Fibroblast of skin of left biceps (primary cell): ENCODE measurements at regions not wholly inside any gene's neighbourhood (a gene's known extent, or its start where the extent isn't known, plus 50 kb on each side); places are given as distances from the start of the nearest gene placed in this dataset.
"Not testable (repeated sequence)": the region's sequence is repeated elsewhere in the genome, so short reads cannot be mapped to it uniquely, and the experiment has no call there.

Source experiments
- DNase-seq, 2 experiments: peaks; one replicate each; pipeline ENCODE4 v3.0.0-alpha.2; 2013; ENCODE audit warnings: low read depth in 2 of 2

DNA sequence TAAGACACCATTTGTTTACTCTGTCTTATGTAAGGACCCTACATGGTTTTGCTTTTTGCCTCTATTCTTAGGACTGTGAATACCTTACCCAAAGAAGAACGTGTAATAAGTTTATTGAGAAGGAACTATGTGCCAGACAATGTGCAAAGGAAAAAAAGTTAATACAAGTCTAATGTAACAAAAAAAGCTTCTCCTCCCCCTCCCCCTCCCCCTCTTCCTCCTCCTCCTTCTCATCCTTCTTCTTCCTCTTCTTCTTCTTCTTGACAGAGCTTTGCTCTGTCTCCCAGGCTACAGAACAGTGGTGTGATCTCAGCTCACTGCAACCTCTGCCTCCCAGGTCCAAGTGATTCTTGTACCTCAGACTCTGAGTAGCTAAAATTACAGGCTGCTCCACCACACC lies 50.9 kb upstream of the MITF start:
- no peak for DNase-seq

DNA sequence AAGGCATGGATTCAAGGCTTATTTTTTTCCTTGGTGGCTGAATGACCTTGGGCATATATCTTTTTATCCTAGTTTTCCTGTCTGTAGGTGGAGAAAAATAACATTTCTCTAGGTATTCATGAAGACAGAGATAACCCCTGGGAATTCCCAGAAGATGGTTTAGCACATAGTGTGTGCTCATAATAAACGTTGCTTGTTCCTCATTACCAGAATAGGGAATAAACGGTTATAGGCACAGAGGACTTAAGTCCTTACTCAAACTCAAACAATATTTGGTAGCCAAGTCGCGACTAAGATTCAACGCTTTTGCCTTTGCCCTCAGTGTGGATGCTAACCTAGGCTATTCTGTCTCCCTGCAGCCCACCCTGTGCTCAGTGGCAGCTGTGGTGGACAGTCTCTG lies 51.6 kb upstream of the MITF start:
- no peak for DNase-seq

DNA sequence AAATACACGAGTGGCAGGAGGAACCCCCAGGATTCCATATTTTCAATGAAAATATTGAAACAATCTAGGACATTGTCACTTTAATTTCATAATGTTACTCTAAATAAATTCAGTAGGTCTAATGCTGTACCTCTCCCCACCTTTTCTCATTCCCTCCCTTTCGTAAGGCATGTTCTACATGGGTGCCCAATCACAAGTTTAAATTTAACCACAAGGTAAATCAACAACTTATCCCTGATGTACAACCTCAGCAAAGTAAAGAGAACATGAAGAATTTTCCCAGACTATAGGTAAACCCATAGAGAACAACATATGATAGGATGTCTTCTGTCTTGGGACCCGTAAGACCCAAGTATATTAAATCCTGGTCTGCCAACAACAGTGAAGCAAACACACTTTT lies 53.2 kb upstream of the MITF start:
- no peak for DNase-seq

DNA sequence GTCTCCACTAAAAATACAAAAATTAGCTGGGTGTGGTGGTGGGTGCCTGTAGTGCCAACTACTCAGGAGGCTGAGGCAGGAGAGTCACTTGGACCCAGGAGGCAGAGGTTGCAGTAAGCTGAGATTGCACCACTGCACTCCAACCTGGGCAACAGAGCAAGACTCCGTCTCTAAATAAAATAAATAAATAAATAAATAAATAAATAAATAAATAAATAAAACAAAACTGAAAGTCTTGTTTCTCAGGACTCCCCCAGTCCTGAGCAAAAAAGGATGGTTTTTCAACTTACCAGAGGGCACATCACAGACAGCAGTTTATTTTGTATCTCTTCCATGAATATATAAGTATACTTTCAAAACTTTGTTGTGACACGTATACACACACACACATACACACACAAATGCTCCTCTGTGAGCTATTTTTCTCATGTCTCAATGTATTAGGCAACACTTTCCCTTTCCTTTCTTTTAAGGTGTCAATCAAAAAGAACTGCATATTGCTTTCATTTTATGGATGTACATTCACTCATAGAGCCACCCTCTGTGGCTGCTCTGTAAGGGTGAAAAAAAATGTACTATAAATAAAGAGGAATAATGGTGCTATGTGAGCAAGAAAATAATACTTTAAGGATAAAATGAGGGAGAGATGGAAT lies 54.8 kb upstream of the MITF start:
- DNase-seq, result no peak

DNA sequence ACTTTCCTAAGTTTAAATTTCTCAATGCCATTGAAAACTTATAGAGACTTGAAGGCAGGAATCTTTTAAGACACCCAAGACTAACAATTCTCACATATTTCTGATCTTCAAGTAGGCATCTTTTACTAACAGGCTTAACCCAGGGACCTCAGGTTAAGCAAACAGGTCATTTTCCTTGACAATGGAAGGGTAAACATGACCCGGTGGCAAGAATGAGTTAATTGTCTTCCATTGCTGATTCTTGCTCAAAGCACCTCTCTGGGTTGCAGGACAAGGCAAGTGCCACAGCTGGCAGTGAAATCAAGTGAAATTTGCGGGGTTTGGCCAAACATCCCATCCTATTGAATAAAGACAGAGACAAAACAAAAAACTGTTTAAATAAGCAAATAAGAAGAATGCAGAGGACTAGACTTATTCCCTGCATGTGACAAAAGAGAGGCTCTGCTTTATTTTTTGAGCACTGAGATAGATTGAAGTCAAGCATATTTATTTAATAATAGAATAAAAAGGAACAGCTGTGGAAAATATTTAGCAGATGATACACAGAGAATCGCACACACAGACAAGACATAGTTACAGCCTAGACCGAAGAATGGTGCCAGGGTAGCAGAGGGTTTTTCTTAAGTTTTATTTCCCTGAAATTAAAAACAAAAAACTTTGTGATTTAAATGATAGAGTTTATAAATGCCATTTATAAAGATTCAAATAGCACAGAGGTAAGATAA lies 56.0 kb upstream of the MITF start:
- DNase-seq, result no peak

DNA sequence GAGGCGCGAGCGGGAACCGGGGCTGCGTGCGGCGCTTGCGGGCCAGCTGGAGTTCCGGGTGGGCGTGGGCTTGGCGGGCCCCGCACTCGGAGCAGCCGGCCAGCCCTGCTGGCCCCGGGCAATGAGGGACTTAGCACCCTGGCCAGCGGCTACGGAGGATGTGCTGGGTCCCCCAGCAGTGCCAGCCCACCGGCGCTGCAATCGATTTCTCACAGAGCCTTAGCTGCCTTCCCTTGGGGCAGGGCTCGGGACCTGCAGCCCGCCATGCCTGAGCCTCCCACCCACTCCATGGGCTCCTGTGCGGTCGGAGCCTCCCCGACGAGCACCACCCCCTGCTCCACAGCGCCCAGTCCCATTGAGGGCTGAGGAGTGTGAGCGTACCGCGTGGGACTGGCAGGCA lies 61.8 kb upstream of the MITF start:
- not testable (repeated sequence) for DNase-seq

DNA sequence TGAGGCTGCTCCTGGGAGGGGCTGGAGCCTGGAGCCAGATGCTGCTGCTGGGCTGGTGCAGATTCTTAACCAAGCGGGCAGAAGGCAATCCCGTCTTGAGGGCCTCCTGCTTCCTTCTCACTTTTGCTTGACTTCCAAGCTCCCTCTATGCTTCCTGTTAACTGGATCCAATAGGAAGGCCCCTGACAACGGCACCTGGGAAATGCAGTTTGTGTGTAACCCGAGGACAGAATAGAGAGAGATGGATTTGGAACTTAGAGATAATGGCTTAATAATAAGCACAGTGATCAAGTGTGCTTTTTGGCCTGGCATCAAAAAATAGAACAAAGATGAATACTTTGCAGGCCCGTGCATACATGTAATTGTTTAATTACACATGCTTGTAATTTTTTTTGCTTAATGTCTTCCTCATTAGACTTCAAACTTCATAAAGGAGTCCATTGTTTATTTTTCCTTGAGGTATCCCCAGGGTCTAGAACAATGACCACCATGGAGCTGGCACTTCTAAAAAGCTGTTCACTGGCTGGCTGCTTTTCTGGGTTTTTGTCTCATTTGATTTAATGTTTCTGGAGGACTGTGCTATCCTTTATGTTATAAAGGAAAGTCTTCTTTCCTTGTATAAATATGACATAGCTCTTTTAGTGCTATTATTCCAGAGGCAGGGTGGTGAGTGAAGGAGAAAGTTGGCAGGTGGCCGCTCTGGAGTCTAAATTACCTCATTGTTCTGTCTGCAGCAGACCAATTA lies 63.3 kb upstream of the MITF start:
- DNase-seq, result no peak

DNA sequence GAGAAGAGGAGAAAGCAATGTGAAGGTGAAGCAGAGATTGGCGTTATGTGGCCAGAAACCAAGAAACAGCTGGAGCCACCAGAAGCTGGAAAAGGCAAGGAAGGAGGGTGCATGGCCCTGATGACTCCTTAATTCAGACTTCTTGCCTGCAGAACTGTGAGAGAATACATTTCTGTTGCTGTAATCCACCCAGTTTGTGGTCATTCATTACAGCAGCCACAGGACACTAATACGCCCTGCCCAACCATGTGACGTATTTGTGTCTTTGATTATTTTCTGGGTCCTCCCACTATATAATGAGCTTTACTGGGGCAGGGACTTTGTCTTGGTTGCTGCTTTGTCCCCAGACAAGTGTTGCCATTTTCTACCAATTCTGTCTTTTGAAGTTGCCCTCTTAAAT lies 64.5 kb upstream of the MITF start:
- DNase-seq, result no peak

DNA sequence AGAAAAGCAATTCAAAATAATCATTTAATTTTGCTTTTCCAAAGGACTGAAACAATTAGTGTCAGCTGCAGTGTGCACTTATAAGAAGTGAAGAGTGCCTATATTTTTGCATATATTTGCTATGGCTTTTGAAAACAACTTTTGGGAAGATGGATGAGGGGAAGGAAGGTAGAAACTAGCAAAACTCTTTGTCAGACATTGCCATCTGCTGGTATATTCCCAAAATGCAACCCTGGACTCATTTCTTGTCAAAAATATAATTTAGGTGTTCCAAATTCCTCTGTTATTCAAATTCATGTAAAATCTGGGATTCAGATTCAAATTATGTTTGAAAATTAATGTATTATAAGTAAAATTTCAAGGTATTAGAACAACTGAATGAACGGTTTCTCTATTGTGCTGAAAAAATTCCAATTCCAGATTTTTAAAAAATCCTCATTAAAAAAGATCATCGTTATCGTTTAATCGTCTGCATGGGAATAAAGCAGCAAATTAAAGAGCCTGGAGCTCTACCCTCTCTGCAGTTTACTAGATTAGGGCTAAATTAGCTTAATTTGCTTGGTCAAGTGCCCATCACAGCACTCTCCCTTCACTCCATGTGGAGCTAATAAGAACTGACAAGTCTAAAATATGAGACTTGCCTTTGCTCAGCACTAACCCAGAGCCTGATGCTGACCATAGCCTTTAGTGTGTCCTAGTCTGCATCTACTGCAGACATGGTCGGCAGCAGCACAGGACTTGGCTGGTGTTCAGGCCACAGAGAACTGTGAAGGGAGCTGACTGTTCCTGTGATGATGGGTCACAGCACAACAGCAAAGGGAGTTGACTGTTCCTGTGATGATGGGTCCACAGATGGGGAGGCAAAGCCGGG lies 67.9 kb upstream of the MITF start:
- DNase-seq, result no peak

DNA sequence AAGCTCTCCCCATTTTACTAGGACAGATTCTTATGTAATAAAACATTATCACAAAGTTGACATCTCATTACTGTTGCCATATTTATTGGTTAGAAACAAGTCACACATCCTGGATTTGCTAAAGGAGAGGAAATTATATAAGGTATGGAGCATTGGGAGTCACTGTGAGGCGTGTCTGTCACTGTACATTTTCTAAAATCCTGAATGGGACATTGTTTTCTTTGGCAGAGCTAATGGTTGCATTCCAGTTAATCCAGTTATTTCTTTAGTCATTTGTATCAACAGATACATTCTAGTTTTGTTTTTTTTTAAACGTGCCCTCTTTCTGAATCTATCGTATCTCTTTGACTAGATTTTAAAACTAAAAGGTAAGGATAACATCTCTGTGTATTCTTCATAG lies 70.2 kb upstream of the MITF start:
- DNase-seq, result no peak

DNA sequence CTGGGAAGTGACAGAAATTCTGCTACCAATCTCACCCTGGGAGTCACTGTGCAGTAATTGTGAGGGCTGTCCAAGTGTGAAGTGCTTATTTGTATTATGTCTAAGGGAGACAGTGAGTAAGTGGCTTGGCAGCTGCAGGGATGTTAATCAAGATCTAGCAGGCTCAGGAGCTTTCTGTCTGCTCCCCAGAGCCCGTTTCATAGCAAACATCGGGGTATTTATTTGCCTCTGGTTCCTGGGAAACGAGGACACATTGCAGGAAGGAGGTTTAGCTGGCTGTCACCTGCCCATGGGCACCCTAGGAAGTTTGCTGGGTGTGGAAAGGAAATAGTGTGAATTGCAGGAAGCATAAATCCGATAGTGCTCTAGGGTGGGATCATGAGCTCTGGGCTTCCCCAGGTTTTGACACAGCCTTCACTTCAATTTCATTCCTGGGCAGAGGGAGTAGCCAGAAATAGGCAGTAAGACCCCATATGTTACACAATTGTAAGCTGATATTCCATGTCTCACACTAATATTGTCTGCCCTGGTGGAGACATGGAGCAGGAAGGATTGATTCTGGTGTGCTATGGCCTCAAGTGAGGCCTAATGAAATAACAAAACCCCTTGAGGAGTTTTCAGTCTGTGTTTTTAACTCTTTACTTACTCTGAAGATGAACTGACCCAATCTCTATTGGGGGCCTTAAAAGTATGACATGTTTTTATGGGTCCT lies 74.1 kb upstream of the MITF start:
- DNase-seq, result no peak

DNA sequence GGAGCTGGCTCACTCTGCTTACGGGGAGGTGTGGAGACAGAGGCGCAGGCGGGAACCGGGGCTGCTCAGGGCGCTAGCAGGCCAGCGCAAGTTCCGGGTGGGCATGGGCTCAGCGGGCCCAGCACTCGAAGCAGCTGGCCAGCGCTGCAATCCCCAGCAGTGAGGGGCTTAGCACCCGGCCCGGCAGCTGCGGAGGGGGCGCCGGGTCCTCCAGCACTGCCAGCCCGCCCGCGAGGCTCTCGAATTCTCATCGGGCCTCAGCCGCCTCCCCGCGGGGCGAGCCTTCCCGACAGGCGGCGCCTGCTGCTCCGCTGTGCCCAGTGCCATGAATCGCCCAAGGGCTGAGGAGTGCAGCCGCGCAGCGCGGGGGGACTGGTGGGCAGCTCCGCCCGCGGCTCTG lies 78.6 kb upstream of the MITF start:
- DNase-seq, result no peak

DNA sequence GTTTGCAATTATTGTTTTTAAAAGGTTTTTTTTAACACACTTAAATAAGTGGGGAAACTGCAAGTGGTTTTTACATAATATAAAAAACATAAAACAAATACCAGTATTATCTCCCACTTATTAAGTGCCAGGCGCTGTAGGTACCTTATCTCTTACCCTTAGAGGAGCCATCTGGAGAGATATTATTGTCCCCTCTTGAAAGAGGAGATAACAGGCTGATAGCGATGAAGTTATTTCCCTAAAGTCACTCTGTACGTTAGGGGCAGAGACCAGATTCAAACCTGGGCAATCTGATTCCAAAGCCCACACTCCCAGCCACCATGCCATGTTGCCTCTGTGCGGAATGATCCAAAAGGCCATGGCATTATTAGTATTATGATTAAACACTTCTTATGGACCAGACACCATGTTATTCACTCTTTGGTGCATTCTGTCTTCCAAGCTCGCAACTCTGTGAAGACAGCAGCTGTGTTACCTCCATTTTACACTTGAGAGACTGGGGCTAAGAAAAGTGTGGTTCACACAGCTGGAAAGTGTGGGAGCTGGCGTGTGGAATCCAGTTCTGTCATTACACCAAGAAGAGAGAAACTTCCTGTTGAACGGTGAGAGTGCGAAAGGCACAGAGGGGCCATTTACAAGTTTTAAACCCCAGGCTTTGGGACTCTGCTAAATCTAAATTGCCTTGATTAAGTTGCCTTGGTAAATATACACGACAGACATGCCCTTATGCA lies 79.9 kb upstream of the MITF start:
- DNase-seq, result no peak

DNA sequence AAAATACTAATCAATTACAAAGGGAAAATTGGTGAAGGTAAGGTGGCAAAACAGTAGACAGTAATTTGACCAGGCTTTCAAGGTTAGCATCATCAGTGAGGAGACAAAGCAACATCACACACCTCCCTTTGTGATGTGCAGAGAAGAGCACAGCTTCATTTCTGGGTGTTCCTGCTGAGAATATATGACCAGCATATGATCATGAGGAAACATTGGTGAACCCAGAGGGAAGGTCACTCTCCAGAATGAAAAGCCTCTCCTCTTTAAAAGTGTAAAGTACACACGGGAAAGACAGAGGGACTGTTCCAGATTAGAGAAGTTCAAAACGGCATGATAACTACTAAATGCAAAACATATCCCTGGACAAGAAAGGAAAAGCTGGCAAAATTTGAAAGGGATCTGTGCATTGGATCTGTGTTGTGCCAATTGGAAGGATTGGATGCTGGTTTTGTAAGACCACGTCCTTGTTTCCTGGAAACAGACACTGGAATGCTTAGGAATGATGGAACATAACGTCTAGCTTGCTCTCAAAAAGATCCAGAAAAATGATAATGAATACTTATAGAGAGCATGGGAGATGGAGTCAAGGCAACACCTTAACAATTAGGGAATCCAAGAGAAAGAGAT lies 80.6 kb upstream of the MITF start:
- DNase-seq, result no peak

DNA sequence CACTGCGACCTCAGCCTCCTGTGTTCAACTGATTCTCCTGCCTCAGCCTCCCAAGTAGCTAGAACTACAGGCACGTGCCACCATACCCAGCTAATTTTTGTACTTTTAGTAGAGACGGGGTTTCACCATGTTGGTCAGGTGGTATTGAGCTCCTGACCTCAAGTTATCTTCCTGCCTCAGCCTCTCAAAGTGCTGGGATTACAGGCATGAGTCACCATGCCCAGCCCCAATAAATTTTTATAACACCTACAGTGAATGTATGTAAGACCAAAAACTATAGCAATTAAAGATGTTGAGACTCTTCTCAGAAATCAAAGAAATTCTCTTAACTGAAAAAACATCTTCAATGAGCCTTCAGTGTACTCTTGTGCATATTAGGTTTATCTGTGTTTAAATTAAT lies 82.2 kb upstream of the MITF start:
- DNase-seq, result not testable (repeated sequence)

DNA sequence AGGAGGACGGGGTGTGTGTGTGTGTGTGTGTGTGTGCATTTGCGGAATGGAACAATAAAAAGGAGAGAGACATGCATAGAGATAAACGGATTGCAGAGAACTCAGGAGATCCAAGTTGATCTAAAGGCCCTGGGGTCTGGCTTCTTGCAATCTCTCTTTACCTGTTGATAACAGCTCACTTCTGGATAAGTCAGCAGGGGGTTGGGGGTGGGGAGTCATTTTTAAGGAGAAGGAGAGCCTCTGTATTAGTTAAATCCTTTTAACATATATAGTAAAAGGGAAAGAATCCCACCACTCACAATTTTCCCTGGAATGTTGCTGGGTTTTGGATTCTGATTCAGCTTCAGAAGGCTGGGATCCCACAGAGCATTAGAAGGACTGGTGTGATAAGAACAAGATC lies 87.5 kb upstream of the MITF start:
- no peak for DNase-seq

DNA sequence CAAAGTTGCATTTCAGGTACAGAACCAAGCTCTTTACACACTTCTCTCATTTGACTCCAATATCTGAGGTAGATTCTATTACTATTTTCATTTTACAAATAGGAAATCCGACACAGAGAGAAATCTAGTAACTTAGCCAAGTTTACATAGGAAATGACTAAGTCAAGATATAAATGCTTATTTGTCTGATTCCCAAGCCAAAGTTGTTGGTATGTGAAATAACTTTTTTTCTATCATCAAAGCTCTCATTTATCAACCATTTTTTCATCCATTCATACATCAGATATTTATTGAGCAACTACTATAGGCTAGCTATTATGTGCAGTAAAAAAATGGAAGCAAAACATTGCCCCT lies 89.2 kb upstream of the MITF start:
- DNase-seq, result no peak

DNA sequence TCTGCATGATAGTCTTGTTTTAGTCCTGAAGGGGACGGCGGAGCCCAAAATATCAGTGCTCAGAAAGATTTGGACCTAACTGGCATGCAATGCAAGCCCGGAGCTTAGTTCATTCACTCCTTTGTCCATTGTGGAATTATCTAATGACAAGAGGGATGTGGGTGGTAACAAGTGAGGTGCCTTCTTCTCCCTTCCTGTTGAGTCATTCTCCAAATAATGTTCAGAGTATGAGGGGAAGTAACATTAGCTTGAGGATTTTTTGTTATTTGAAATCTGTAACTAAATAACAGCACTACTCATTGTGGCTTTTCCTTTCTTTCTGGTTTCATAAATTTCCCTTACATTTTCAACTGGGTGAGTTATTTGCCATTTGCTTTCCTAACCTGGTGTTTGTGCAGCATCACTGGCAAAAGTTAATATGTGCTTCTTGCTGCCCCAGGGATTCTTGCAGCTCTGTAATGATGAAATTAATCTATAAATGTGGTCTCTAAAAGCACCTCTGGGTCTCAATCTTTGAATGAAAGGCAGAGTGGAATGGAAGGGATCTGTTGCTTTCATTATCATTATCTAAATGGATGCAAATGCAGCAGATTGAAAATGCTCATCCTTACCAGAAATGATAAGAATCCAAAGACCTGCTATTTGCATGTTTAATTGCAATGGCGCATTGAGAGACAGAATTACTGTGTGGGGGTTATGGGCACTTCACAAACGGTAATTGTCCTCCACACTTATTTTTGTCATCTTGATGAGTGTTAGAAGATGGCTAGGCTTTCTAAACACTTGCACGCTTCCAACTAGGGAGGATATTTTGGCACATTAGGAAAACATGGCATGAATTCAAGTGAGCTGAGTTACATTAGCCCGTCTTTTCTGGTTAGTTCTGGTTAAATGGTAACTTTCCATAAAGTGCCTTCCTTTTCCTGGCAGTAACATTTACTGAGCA lies 89.9 kb upstream of the MITF start:
- no peak for DNase-seq

DNA sequence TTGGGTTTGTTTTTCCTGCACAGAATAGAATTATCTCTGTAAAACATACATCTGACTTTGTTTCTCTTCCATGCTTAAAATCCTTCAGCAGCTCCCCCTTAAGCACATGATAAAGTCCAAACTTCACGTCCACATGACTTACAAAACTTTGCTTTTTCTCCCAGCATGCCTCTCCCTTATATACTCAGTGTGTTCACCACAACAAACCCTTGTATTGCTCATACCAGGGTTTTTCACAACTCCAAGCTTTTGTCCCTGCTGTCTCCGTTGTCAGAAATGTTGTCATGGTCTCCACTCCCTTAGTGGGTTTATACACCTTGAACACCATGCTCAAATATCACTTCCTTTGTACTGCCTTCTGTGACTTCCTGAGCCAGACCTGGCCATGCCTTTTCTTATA lies 91.1 kb upstream of the MITF start:
- DNase-seq, result no peak
